ENCODE measurements at regions not wholly inside any gene's neighbourhood (a gene's known extent, or its start where the extent isn't known, plus 50 kb on each side); places are given as distances from the start of the nearest gene placed in this dataset.

DNA sequence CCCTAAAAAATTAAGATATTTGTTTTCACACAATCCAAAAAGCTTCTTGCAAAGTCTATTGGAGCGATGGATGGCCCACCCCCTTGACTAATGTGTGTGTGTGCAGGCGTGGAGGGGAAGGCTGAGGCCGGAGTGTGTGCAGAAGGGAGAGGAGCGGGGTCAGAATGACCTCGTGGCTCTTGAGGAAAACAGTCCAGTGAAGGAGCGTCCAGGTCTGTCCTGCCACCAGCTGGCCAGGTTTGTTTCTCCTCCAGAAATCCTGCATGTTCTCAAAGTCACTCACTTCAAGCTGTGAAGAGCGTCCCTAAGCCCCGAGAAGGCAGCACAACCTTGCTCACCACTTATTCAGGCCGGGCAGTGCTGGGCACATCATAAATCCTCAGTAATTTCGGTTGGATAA, 69.5 kb upstream of the SSX2IP start:
- DNase-seq (ENCODE audit: low read depth in 2 of 2) = no peak

DNA sequence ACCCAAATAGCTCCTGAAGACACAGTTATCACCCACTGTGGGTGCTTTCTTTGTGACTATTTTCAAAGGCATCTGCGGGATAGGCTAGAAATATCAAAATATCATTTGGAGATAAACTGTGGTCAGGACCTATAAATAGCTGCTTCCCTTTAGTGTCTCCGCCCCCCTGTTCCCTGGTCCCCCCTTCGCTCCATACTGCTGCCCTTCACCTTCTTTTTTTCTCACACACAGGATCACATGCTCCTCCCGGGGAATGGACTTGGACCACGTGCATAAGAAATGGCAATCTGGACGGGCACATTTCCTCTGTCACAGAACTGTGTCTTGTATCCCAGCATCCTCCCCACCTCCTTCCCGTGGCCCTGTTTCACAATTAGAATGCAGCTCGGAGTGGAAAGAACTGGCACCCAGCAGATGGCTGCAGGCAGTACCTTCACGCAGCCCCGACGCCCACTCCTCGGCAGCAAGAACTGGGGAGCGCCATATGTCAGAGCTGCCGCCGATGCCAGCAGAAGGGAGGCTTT, 68.8 kb upstream of the SSX2IP start:
- DNase-seq (ENCODE audit: low read depth in 2 of 2) = no peak

GRCh38 chr1:84758476-84758875, 68.2 kb upstream of the SSX2IP start:
- DNase-seq (ENCODE audit: low read depth in 2 of 2) = no peak

GRCh38 chr1:84757301-84757700, 67.0 kb upstream of the SSX2IP start:
- no peak for DNase-seq (ENCODE audit: low read depth in 2 of 2)

DNA sequence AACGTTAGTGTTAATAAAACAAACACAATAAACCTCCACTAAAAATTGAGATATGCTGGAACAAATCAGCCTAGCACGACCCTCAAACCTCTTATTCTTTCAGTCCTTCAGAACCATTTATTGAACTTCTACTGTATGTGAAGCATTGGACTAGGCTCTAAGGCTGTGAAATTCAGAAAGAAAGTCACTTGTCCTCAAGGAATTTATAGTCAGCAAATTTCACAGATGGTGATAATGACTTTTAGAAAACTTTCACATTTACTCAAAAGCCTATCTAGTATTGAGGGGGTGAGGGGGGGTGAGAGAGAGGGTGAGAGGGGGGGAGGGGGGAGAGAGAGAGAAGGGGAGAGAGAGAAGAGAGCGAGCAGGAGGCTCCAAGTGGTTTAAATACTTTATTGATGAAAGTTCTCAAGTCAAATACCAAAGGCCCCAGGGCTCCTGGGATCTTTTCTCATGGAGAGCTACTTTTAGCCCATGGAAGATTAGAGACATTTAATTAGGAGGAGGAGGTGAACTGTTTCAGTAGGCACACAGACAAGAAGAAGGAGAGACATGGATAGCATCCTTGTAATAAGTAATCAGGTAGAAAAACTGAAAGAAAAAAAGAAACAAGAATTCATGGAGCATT, 66.3 kb upstream of the SSX2IP start:
- no peak for DNase-seq (ENCODE audit: low read depth in 2 of 2)

DNA sequence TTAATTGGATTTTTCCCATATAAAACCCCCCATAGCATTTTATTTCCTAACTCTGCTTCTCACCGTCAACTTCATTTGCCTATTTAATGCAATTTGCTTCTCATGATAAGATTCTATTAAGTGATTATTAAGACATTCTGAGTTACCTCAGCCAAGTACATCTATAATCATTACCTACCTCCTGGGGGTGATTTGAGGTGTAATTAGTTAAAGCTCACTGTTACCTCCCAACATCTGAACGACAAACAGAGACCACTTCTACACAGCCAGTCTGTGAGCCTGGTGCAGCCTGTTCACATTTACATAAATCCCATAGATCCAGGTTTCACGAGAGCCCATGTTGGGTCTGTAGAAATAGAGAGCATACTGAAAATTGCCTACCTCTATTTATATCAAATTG, 65.7 kb upstream of the SSX2IP start:
- DNase-seq (ENCODE audit: low read depth in 2 of 2) = no peak

DNA sequence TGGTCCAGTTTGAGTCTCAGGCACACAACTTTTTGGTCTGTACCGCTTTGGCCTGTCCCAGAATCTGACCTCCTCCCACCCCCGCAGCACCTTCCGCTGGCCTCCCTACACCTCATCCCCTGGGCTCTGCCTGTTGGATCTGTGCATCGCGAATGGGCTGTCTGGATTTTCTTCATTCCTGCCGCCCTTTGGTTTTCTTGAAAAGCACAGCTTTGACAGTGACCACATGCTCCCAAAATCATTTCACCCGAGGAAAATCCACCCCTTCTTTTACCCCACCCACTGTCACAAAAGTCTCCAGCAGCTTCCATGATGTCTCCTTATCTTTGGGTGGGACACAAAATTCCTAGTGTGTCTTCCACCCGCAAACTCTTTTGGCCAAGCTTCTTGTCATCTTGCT, 65.0 kb upstream of the SSX2IP start:
- no peak for DNase-seq (ENCODE audit: low read depth in 2 of 2)

DNA sequence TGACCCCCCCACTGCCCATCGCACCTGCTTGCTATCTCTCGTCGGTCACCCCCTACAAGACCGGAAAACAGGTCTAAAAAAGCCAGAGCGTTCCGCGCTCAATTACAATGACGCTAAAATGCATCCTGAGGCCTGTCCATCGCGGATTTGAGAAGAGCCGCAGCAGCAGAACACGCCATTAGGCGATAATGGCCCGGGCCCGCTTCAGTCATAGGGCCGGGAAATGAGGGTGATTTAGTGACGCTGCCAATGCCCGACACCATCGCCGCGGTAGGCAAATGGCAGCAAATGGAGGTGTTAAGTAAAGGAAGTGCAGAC, 64.1 kb upstream of the SSX2IP start:
- DNase-seq (ENCODE audit: low read depth in 2 of 2) = no peak

DNA sequence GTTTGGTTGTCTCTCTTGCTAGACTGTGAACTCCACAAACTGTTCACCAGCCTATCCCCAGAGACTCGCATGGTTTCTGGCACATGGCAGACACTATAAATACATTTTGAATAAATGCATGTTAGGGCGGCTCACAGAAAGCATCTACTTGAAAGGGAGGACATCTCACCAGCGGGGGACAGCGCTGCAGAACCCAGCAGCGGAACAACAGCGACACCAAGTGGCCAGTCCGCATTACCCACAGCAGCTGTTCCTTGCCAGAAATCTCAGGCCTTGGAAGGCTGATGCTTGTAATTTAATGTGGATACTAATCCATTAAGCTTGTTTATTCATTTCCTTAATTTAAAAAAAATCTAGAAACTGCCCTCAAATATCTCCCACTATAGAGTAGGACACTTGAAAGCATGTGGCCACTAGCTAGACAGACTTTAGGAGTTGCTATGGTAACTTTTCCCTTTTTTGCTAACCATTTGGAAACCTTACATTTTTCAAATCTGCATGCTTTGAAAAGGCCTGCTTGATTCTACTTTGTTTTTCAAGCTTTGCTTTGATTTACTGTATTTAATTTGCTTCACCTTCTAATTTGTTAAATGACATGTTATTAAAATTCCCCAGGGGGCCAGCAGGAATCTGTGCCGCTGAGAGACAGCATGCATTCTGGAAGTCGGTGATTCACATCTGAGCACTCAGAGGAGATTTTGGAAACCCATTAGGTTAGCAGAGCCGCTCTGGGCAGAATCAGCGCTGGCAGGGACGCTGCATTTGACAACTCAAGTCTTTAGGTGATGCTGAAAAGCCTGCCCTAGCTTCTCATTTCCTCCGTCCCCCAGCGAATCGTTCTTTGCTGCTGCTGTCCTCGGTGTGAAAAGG, 63.5 kb upstream of the SSX2IP start:
- DNase-seq (ENCODE audit: low read depth in 2 of 2) = peak; percentile 48 to 54

DNA sequence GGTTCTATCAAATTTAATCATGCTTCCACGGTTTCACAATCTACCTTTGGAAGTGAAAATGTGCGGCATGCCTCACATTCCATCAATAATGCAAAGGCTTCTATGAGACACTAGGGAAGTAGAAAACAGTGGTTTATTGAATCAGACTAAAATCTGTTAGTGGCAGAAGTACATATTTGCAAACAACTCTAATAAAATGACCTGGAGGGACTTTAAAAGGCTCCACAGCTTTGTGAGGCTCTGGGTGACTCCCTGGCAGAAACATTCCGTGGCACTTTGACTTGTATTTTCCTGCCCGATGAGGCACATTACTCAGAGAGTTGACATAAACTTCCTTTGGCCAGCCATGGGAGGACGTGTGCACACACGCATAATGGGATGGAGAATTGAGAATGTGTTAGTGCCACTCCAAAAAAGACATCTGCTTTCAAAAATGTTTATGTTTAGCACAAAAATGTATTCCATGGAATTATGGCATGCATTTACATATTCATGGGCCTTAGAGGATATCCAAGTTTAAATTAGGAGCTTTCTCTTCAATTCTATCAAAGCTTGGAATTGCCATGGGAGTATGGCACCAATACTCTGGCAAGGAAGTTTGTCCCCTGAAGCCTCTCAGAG, 60.0 kb upstream of the SSX2IP start:
- DNase-seq (ENCODE audit: low read depth in 2 of 2) = no peak

- DNase-seq (ENCODE audit: low read depth in 2 of 2) = no peak
These were observed 59.2 kb upstream of the SSX2IP start for GRCh38 chr1:84749427-84749826.

GRCh38 chr1:84748364-84748763, 58.1 kb upstream of the SSX2IP start:
- no peak for DNase-seq (ENCODE audit: low read depth in 2 of 2)

DNA sequence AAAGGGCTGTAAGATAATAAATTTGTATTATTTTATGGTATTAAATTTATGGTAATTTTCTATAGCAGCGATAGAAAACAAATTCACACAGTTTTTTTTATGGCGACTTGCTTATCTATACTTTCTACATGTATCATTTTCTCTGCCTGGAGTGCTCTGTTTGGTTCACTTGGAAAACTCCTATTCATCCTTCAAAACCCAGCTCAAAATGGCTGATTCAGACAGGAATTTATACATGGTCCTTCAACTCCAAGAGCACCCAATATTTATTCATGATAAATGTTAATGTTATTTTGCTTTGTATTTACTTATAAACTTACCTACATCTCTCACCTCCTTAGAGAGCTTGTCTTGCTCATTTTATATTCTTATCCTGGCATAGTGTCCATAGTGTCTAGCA, 55.6 kb upstream of the SSX2IP start:
- DNase-seq (ENCODE audit: low read depth in 2 of 2) = no peak

- no peak for DNase-seq (ENCODE audit: low read depth in 2 of 2)
These were observed 53.6 kb upstream of the SSX2IP start for GRCh38 chr1:84743896-84744295.

DNA sequence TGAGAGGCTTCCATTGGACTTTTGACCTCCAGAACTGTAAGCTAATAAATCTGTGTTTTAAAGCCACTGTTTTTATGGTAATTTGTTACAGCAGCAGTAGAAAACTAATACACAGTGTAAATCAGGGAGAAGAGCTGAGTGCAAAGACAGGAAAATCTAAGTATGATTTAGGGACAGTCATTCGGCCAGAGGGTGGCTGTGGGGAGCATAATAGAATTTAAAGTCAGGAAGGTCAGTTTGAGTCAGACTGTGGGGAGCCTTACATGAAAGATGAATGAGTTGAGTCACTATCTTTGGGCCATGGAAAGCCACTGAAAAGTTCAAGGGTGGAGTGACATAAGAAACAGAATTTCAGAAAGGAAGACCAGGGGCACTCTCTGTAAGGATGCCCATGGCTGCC, 52.4 kb upstream of the SSX2IP start:
- DNase-seq (ENCODE audit: low read depth in 2 of 2) = no peak

GRCh38 chr1:84740050-84740714, 49.9 kb upstream of the SSX2IP start:
- no peak for DNase-seq (ENCODE audit: low read depth in 2 of 2)
